ENCODE measurements at regions not wholly inside any gene's neighbourhood (a gene's known extent, or its start where the extent isn't known, plus 50 kb on each side); places are given as distances from the start of the nearest gene placed in this dataset.

- Mint-ChIP-seq H3K9me3 (peaks cover 3% of the 10 kb centered on the region), H3K27me3 (no peaks in the 10 kb centered on the region), H3K36me3 (ENCODE audit: low read depth) (no peaks in the 10 kb centered on the region), H3K4me3 (no peak overlapping the region), H3K4me1 (no peaks in the 10 kb centered on the region), H3K27ac (no peak overlapping the region)
- intact Hi-C loops (cut with micrococcal nuclease), result no loop called here
- DNase-seq, result no peak
Observed at GRCh38 chr1:2946291-2946690, 75.0 kb upstream of the ACTRT2 start.

GRCh38 chr1:2946999-2947690, 74.1 kb upstream of the ACTRT2 start:
- H3K36me3 Mint-ChIP-seq (ENCODE audit: low read depth), result no peaks in the 10 kb centered on the region
- intact Hi-C loops (cut with micrococcal nuclease), result no loop called here
- H3K27ac Mint-ChIP-seq, result no peak overlapping the region
- no peaks in the 10 kb centered on the region for H3K9me3 Mint-ChIP-seq
- DNase-seq, result no peak
- H3K4me1 Mint-ChIP-seq, result no peaks in the 10 kb centered on the region
- H3K27me3 Mint-ChIP-seq, result no peaks in the 10 kb centered on the region
- H3K4me3 Mint-ChIP-seq, result no peak overlapping the region

DNA sequence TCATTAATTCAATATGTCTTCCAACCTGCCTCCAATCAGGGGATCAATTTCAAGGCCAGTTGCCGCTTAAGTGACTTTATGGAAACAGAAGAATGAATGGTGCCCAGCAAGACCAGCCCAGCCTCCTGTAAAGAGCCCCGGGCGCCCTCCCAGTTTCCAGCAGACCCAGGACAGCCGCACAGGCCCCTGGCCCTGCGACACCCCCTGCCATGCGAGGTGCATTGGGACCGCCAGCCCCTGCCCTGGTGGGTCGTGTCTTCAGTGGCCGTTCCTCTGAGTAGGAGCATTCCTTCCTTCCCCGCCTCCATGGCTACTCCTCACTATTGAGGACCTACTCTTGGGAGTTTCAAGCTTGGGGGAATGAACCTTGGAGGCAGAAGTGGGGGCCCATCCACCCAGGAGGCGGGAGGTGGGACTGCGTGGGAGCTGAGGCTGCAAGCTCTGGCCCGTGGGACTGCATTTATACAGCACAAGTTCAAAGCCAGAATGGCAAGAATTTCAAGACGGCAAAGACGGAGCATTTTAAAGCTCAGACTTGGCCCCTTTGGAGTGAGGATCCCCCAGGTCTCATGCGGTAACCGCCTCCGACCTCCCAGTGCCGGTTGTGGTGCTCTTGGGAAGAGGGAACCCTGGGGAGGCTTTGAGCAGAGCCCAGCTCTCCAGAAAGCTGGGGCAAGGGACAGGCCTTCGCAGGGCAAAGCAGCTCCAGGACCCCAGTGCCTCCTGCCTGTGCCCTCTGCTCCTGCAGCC, 73.1 kb upstream of the ACTRT2 start:
- no peak overlapping the region for H3K27ac Mint-ChIP-seq

GRCh38 chr1:2948751-2949680, 72.3 kb upstream of the ACTRT2 start:
- DNase-seq, result no peak
- Mint-ChIP-seq H3K9me3 (no peaks in the 10 kb centered on the region), H3K4me3 (no peak overlapping the region), H3K36me3 (ENCODE audit: low read depth) (no peaks in the 10 kb centered on the region), H3K4me1 (no peaks in the 10 kb centered on the region), H3K27me3 (no peaks in the 10 kb centered on the region), H3K27ac (no peak overlapping the region)
- intact Hi-C loops (cut with micrococcal nuclease), result no loop called here

More for the DNA sequence above, 73.1 kb upstream of the ACTRT2 start:
- H3K4me3 Mint-ChIP-seq, result no peak overlapping the region
- DNase-seq, result no peak
- no peaks in the 10 kb centered on the region for H3K36me3 Mint-ChIP-seq (ENCODE audit: low read depth)
- H3K27me3 Mint-ChIP-seq, result no peaks in the 10 kb centered on the region
- no peaks in the 10 kb centered on the region for H3K4me1 Mint-ChIP-seq
- H3K9me3 Mint-ChIP-seq, result no peaks in the 10 kb centered on the region
- intact Hi-C loops (cut with micrococcal nuclease), result no loop called here

GRCh38 chr1:2949966-2950925, 71.0 kb upstream of the ACTRT2 start:
- Mint-ChIP-seq H3K27me3 (no peaks in the 10 kb centered on the region), H3K4me3 (no peak overlapping the region), H3K4me1 (no peaks in the 10 kb centered on the region), H3K9me3 (no peaks in the 10 kb centered on the region), H3K36me3 (ENCODE audit: low read depth) (no peaks in the 10 kb centered on the region), H3K27ac (no peak overlapping the region)
- intact Hi-C loops (cut with micrococcal nuclease), result no loop called here
- DNase-seq, result no peak

DNA sequence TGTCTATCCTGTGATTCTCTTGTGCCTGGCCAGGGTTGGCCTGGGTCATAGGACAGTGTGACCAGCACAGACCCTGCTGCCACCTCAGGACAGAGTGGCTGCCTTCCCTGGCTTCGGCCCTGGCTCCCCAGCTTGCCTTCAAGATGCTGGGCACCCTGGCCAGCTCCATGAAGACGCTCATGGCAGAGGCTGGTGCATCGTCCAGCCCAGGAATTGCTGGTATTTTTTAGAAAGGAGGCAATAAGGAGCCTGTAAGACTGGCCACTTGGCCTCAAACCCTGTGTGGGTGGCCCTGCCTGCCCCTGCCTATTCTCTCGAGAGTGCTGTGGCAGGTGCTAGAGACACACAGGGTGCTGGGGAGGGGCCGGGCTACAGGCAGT, 70.4 kb upstream of the ACTRT2 start:
- intact Hi-C loops (cut with micrococcal nuclease), result no loop called here
- no peaks in the 10 kb centered on the region for H3K27me3 Mint-ChIP-seq
- no peak overlapping the region for H3K27ac Mint-ChIP-seq
- H3K36me3 Mint-ChIP-seq (ENCODE audit: low read depth), result no peaks in the 10 kb centered on the region
- H3K9me3 Mint-ChIP-seq, result peaks cover 2% of the 10 kb centered on the region
- H3K4me3 Mint-ChIP-seq, result no peak overlapping the region
- DNase-seq, result no peak
- H3K4me1 Mint-ChIP-seq, result no peaks in the 10 kb centered on the region

DNA sequence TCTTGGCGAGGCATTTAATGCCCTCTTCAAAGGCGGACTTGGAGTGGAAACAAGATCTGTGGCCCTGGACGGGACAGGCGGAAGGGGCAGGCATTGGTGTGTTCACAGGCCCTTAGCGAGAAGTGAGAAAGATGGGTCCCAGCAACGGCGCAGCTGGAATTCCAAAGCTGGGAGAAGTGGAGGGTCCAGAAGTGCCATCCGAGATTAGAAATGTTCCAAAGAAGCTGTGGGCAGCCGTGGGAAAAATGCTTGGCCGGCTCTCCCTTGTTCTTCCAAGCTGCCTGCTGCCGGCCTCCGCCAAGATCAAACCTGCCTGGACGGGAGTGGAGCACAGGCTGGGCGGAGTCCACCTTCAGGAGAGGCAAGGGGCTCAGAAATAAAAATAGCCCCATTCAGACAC, 69.4 kb upstream of the ACTRT2 start:
- no peak overlapping the region for H3K27ac Mint-ChIP-seq
- H3K36me3 Mint-ChIP-seq (ENCODE audit: low read depth), result no peaks in the 10 kb centered on the region
- H3K9me3 Mint-ChIP-seq, result peaks cover 7% of the 10 kb centered on the region
- H3K4me3 Mint-ChIP-seq, result no peak overlapping the region
- intact Hi-C loops (cut with micrococcal nuclease), result no loop called here
- no peaks in the 10 kb centered on the region for H3K4me1 Mint-ChIP-seq
- no peaks in the 10 kb centered on the region for H3K27me3 Mint-ChIP-seq
- no peak for DNase-seq

- Mint-ChIP-seq H3K36me3 (ENCODE audit: low read depth) (no peaks in the 10 kb centered on the region), H3K4me1 (no peaks in the 10 kb centered on the region), H3K27me3 (no peaks in the 10 kb centered on the region), H3K9me3 (peaks cover 7% of the 10 kb centered on the region), H3K4me3 (no peak overlapping the region), H3K27ac (no peak overlapping the region)
- intact Hi-C loops (cut with micrococcal nuclease), result no loop called here
- no peak for DNase-seq
Observed at GRCh38 chr1:2952371-2952770, 68.9 kb upstream of the ACTRT2 start.

DNA sequence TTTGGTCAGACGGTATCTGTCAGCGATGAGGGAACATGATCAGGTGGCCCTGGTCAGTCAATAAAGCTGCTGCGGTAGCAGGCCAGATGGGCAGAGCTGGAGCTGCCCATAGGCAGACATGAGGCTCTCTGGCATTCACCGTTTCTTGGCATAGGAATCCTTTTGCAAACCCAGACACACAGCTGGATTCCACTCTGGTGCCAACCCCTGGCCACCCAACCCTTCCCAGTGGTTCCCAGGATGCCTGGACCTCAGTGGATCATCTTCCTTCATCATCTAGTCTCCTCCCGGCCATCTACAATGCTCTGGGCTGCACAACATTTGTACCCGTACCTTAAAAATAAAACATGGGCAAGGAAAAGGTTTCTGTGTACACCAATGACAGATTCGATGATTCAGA, 68.3 kb upstream of the ACTRT2 start:
- Mint-ChIP-seq H3K9me3 (peaks cover 10% of the 10 kb centered on the region), H3K4me1 (no peaks in the 10 kb centered on the region), H3K4me3 (no peak overlapping the region), H3K27ac (no peak overlapping the region), H3K36me3 (ENCODE audit: low read depth) (no peaks in the 10 kb centered on the region), H3K27me3 (no peaks in the 10 kb centered on the region)
- intact Hi-C loops (cut with micrococcal nuclease), result no loop called here
- no peak for DNase-seq

DNA sequence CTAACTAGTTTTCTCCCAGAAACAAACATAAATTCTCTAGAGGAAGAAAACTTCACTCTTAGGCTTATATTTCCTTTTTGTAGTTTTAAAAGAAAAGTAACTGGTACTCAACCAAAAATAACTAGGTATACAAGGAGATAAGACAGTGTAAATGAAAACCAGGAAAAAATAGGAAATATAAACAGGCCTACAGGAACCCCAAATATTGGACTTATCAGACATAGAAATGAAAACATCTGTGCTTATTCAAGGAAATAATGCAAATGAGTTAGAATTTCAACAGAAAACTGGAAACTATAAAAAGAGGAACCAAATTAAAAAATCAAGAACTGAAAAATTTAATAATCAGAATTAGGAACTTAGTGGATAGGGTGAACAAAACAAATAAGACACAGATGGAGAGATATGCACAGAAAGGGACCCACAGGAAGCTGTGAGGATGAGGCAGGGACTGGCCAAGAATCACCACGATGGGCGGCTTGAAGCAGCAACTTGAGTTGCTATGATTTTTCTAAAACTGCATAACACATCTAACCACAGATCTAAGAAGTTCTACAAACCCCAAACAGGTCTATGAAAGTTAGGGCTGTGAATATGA, 67.5 kb upstream of the ACTRT2 start:
- H3K27ac Mint-ChIP-seq, result no peak overlapping the region
- no peaks in the 10 kb centered on the region for H3K4me1 Mint-ChIP-seq
- intact Hi-C loops (cut with micrococcal nuclease), result no loop called here
- no peak for DNase-seq
- H3K27me3 Mint-ChIP-seq, result no peaks in the 10 kb centered on the region
- no peak overlapping the region for H3K4me3 Mint-ChIP-seq
- peaks cover 10% of the 10 kb centered on the region for H3K9me3 Mint-ChIP-seq
- H3K36me3 Mint-ChIP-seq (ENCODE audit: low read depth), result no peaks in the 10 kb centered on the region

DNA sequence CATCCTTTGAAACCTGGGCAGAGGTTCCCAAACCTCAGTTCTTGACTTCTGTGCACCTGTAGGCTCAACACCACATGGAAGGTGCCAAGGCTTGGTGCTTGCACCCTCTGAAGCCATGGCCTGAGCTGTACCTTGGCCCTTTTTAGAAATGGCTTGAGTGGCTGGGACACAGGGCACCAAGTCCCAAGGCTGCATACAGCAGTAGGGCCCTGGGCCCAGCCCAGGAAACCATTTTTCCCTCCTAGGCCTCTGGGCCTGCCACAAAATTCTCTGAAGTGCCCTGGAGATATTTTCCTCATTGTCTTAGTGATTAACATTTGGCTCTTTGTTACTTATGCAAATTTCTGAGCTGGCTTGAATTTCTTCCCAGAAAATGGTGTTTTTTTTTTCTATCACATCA, 65.6 kb upstream of the ACTRT2 start:
- peaks cover 14% of the 10 kb centered on the region for H3K9me3 Mint-ChIP-seq
- H3K36me3 Mint-ChIP-seq (ENCODE audit: low read depth), result no peaks in the 10 kb centered on the region
- DNase-seq, result no peak
- H3K4me1 Mint-ChIP-seq, result no peaks in the 10 kb centered on the region
- H3K27ac Mint-ChIP-seq, result no peak overlapping the region
- H3K27me3 Mint-ChIP-seq, result no peaks in the 10 kb centered on the region
- no peak overlapping the region for H3K4me3 Mint-ChIP-seq
- intact Hi-C loops (cut with micrococcal nuclease), result no loop called here

DNA sequence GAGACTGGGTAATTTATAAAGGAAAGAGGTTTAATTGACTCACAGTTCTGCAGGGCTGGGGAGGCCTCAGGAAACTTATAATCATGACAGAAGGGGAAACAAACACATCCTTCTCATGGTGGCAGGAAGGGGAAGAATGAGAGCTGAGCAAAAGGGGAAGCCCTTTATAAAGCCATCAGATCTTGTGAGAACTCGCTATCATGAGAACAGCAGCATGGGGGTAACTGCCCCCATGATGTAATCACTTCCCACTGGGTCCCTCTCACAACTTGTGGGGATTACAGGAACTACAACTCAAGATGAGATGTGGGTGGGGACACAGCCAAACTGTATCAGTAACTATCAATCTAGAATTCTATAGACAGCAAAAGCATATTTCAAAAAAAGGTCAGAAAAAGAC, 64.7 kb upstream of the ACTRT2 start:
- no peaks in the 10 kb centered on the region for H3K4me1 Mint-ChIP-seq
- H3K27ac Mint-ChIP-seq, result no peak overlapping the region
- H3K4me3 Mint-ChIP-seq, result no peak overlapping the region
- no peaks in the 10 kb centered on the region for H3K36me3 Mint-ChIP-seq (ENCODE audit: low read depth)
- no peak for DNase-seq
- H3K27me3 Mint-ChIP-seq, result no peaks in the 10 kb centered on the region
- intact Hi-C loops (cut with micrococcal nuclease), result no loop called here
- peaks cover 14% of the 10 kb centered on the region for H3K9me3 Mint-ChIP-seq

GRCh38 chr1:2957329-2957728, 63.9 kb upstream of the ACTRT2 start:
- H3K27me3 Mint-ChIP-seq, result no peaks in the 10 kb centered on the region
- DNase-seq, result no peak
- H3K4me3 Mint-ChIP-seq, result no peak overlapping the region
- H3K9me3 Mint-ChIP-seq, result peaks cover 14% of the 10 kb centered on the region
- H3K4me1 Mint-ChIP-seq, result no peaks in the 10 kb centered on the region
- intact Hi-C loops (cut with micrococcal nuclease), result no loop called here
- no peak overlapping the region for H3K27ac Mint-ChIP-seq
- no peaks in the 10 kb centered on the region for H3K36me3 Mint-ChIP-seq (ENCODE audit: low read depth)

All from activated CD4-positive, alpha-beta T cell treated with anti-CD3 and anti-CD28 coated beads, Interleukin-2, amount 10 ng/mL, durations not matched to agents 24 days and 14 days (primary cell).